Nephron (organoid): ENCODE measurements at regions not wholly inside any gene's neighbourhood (a gene's known extent, or its start where the extent isn't known, plus 50 kb on each side); places are given as distances from the start of the nearest gene placed in this dataset.

Experiments
- H3K27ac Mint-ChIP-seq, 3 experiments: 2 replicates each; pipeline ENCODE4 v1.8.0; 2020; ENCODE audit warnings: mixed read lengths in 3 of 3, mild to moderate bottlenecking in 2 of 3, moderate library complexity in 1 of 3
- H3K27me3 Mint-ChIP-seq: 2 replicates; pipeline ENCODE4 v1.8.0; 2021; ENCODE audit warnings: low read depth, mild to moderate bottlenecking, moderate library complexity, mixed read lengths
- H3K36me3 Mint-ChIP-seq: 2 replicates; pipeline ENCODE4 v1.8.0; 2020; ENCODE audit warnings: low read depth, mixed read lengths
- H3K4me1 Mint-ChIP-seq: 2 replicates; pipeline ENCODE4 v1.8.0; 2020; ENCODE audit warnings: mixed read lengths
- H3K4me3 Mint-ChIP-seq, 3 experiments: 2 replicates each; pipeline ENCODE4 v1.8.0; 2020; ENCODE audit warnings: mild to moderate bottlenecking in 3 of 3, mixed read lengths in 3 of 3, moderate library complexity in 2 of 3
- H3K9me3 Mint-ChIP-seq: 2 replicates; pipeline ENCODE4 v1.8.0; 2020; ENCODE audit warnings: mixed read lengths
- CTCF ChIP-seq, 3 experiments: fragments of 200-600 bp; sonication (generic); IDR thresholded peaks; one replicate each; pipeline ENCODE4 v1.5.0; 2021; ENCODE audit warnings: antibody characterized with exemption in 3 of 3; ENCODE audit not compliant: unreplicated experiment in 3 of 3

GRCh38 chr18:78720456-78721237, 259.0 kb upstream of the SALL3 start:
- Mint-ChIP-seq H3K27ac (peak overlapping the region in 1 of 3 experiments; percentile 66), H3K27me3 (peaks cover 66% of the 10 kb centered on the region)

GRCh38 chr18:78721238-78721875, 258.3 kb upstream of the SALL3 start:
- TF ChIP-seq CTCF (IDR thresholded peaks at IDR 0.05; ENCODE audit: unreplicated experiment in 3 of 3), result no peak
- Mint-ChIP-seq H3K9me3 (no peaks in the 10 kb centered on the region), H3K4me3 (peak overlapping the region in 2 of 3 experiments; percentile 21 to 33), H3K27me3 (peaks cover 64% of the 10 kb centered on the region), H3K27ac (peak overlapping the region in 2 of 3 experiments; percentile 57 to 66), H3K4me1 (peaks cover 21% of the 10 kb centered on the region), H3K36me3 (peaks cover 3% of the 10 kb centered on the region)

More at GRCh38 chr18:78720456-78721237, 259.0 kb upstream of the SALL3 start:
- Mint-ChIP-seq H3K9me3 (no peaks in the 10 kb centered on the region), H3K4me3 (no peak overlapping the region), H3K36me3 (peaks cover 3% of the 10 kb centered on the region), H3K4me1 (peaks cover 21% of the 10 kb centered on the region)
- TF ChIP-seq CTCF (IDR thresholded peaks at IDR 0.05; ENCODE audit: unreplicated experiment in 3 of 3), result no peak

- Mint-ChIP-seq H3K36me3 (peaks cover 3% of the 10 kb centered on the region), H3K4me1 (peaks cover 21% of the 10 kb centered on the region), H3K27ac (peak overlapping the region; percentile 44 to 71 (median 66))
Measured at GRCh38 chr18:78721981-78722380, 257.6 kb upstream of the SALL3 start.

GRCh38 chr18:78722386-78722785, 257.2 kb upstream of the SALL3 start:
- no peaks in the 10 kb centered on the region for H3K9me3 Mint-ChIP-seq
- H3K4me1 Mint-ChIP-seq, result peaks cover 21% of the 10 kb centered on the region
- no peak for TF ChIP-seq CTCF (IDR thresholded peaks at IDR 0.05; ENCODE audit: unreplicated experiment in 3 of 3)
- peaks cover 66% of the 10 kb centered on the region for H3K27me3 Mint-ChIP-seq
- no peak overlapping the region for H3K4me3 Mint-ChIP-seq
- H3K36me3 Mint-ChIP-seq, result peaks cover 3% of the 10 kb centered on the region
- peak overlapping the region; percentile 44 to 71 (median 66) for H3K27ac Mint-ChIP-seq

More at GRCh38 chr18:78721981-78722380, 257.6 kb upstream of the SALL3 start:
- Mint-ChIP-seq H3K4me3 (peak overlapping the region in 1 of 3 experiments; percentile 6), H3K9me3 (no peaks in the 10 kb centered on the region), H3K27me3 (peaks cover 66% of the 10 kb centered on the region)
- TF ChIP-seq CTCF (IDR thresholded peaks at IDR 0.05; ENCODE audit: unreplicated experiment in 3 of 3), result no peak

GRCh38 chr18:78722929-78723710, 256.5 kb upstream of the SALL3 start:
- peak overlapping the region in 1 of 3 experiments; percentile 66 for H3K27ac Mint-ChIP-seq
- no peak for TF ChIP-seq CTCF (IDR thresholded peaks at IDR 0.05; ENCODE audit: unreplicated experiment in 3 of 3)
- no peak overlapping the region for H3K4me3 Mint-ChIP-seq
- H3K4me1 Mint-ChIP-seq, result peaks cover 21% of the 10 kb centered on the region
- no peaks in the 10 kb centered on the region for H3K9me3 Mint-ChIP-seq
- peaks cover 67% of the 10 kb centered on the region for H3K27me3 Mint-ChIP-seq
- H3K36me3 Mint-ChIP-seq, result peaks cover 3% of the 10 kb centered on the region
